Left lung (tissue), 4 donors: ENCODE measurements at regions not wholly inside any gene's neighbourhood (a gene's known extent, or its start where the extent isn't known, plus 50 kb on each side); places are given as distances from the start of the nearest gene placed in this dataset.

ENCODE experiments used
- ATAC-seq: fragments of 200-7000 bp; cut with Tn5 transposase; one replicate; pipeline ENCODE4 v1.9.1; 2020; ENCODE audit warnings: moderate library complexity
- DNase-seq, 4 donors: peaks; one replicate each; pipeline ENCODE4 v3.0.0-alpha.2; 2013 to 2020
- H3K27ac ChIP-seq, 2 donors: fragments of 200-600 bp; sonication (generic) in 1 of 2; one replicate each; pipeline versions ENCODE4 v1.5.0 to v1.8.0; 2020 to 2021
- H3K27me3 ChIP-seq, 2 donors: fragments of 200-600 bp; sonication (generic) in 1 of 2; one replicate each; pipeline versions ENCODE4 v1.5.0 to v1.8.0; 2020 to 2021
- H3K36me3 ChIP-seq, 2 donors: fragments of 200-600 bp; sonication (generic) in 1 of 2; one replicate each; pipeline versions ENCODE4 v1.5.0 to v1.8.0; 2020 to 2021
- H3K4me1 ChIP-seq, 2 donors: fragments of 200-600 bp; one replicate each; pipeline ENCODE4 v1.8.0; 2021
- H3K4me3 ChIP-seq, 2 donors: fragments of 200-600 bp; sonication (generic) in 1 of 2; one replicate each; pipeline versions ENCODE4 v1.5.0 to v1.8.0; 2020 to 2021; ENCODE audit warnings: mild to moderate bottlenecking in 1 of 2
- H3K9me3 ChIP-seq, 2 donors: fragments of 200-600 bp; sonication (generic) in 1 of 2; one replicate each; pipeline versions ENCODE4 v1.5.0 to v1.8.0; 2020 to 2021
- CTCF ChIP-seq, 2 donors: fragments of 200-600 bp; sonication (generic) in 1 of 2; IDR thresholded peaks; one replicate each; pipeline versions ENCODE4 v1.5.0 to v1.8.0; 2021; ENCODE audit warnings: antibody characterized with exemption in 2 of 2
- intact Hi-C, 2 donors: fragments of 100-400 bp; cut with DNase I; formaldehyde crosslinking; loops; one replicate each; pipeline versions ENCODE4 v1.11.2 to v1.14.2; 2022
- donor health status: DM: no; HTN: yes; CAD: no.
- donor health status: DM: no; HTN: no; CAD: no.

- DNase-seq = no peak
- Histone ChIP-seq H3K4me3 (no peak overlapping the region), H3K4me1 (no peaks in the 10 kb centered on the region), H3K27me3 (no peaks in the 10 kb centered on the region), H3K9me3 (no peaks in the 10 kb centered on the region), H3K36me3 (no peaks in the 10 kb centered on the region), H3K27ac (no peak overlapping the region)
- peak; percentile 37 for ATAC-seq
- intact Hi-C loops = loop anchor here in 1 of 2 donors (10.0 kb wide), 1 partner anchor 302 kb away; no protein-coding TSS in a partner anchor
- no peak for TF ChIP-seq CTCF (IDR thresholded peaks at IDR 0.05)
Measured at GRCh38 chr7:15016766-15017165, 114.2 kb upstream of the DGKB start.

GRCh38 chr7:15016315-15016667 lies 113.7 kb upstream of the DGKB start:
- intact Hi-C loops = loop anchor here in 1 of 2 donors (10.0 kb wide), 1 partner anchor 301 kb away; no protein-coding TSS in a partner anchor
- Histone ChIP-seq H3K36me3 (no peaks in the 10 kb centered on the region), H3K4me3 (no peak overlapping the region), H3K9me3 (no peaks in the 10 kb centered on the region), H3K27me3 (no peaks in the 10 kb centered on the region), H3K4me1 (no peaks in the 10 kb centered on the region), H3K27ac (no peak overlapping the region)
- DNase-seq (no peak), ATAC-seq (no peak)
- peak in 1 of 2 donors; percentile 42 for TF ChIP-seq CTCF (IDR thresholded peaks at IDR 0.05)

- no peak overlapping the region for H3K27ac ChIP-seq
- intact Hi-C loops = loop anchor here in 1 of 2 donors (10.0 kb wide), 1 partner anchor 301 kb away; no protein-coding TSS in a partner anchor
- no peaks in the 10 kb centered on the region for H3K27me3 ChIP-seq
- TF ChIP-seq CTCF (IDR thresholded peaks at IDR 0.05) = peak in 1 of 2 donors; percentile 50
- no peak overlapping the region for H3K4me3 ChIP-seq
- ATAC-seq = peak; percentile 99
- no peaks in the 10 kb centered on the region for H3K36me3 ChIP-seq
- no peaks in the 10 kb centered on the region for H3K4me1 ChIP-seq
- DNase-seq = peak in 2 of 4 donors; percentile 45 to 68
- H3K9me3 ChIP-seq = no peaks in the 10 kb centered on the region
Measured at GRCh38 chr7:15015545-15016314, 113.2 kb upstream of the DGKB start.

DNA sequence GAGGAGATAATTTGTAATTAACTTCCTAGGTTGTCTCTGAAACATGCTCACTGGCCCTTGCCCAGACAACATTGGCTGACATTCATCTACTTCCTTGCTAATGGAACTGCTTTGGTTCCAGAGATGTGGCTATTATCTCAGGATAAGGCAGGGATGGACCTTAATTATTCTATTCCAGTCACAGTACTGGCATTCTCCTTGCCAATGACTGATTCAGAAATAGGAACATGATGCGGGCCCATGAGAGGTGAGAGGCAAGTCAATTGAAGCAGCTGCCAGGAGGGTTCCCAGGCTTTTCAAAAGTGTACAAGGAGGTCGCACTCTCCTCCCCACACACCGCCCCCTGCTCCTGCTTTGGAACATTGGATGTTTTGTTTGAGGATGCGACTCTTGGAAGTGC lies 109.6 kb upstream of the DGKB start:
- H3K27me3 ChIP-seq = no peaks in the 10 kb centered on the region
- H3K4me1 ChIP-seq = no peaks in the 10 kb centered on the region
- H3K27ac ChIP-seq = no peak overlapping the region
- ATAC-seq = no peak
- intact Hi-C loops = loop anchor here in 1 of 2 donors (10.0 kb wide), 1 partner anchor 297 kb away; no protein-coding TSS in a partner anchor
- no peak for DNase-seq
- H3K9me3 ChIP-seq = no peaks in the 10 kb centered on the region
- no peaks in the 10 kb centered on the region for H3K36me3 ChIP-seq
- TF ChIP-seq CTCF (IDR thresholded peaks at IDR 0.05) = no peak
- no peak overlapping the region for H3K4me3 ChIP-seq

GRCh38 chr7:15011289-15011688 lies 108.7 kb upstream of the DGKB start:
- ATAC-seq (no peak), DNase-seq (no peak)
- Histone ChIP-seq H3K27ac (no peak overlapping the region), H3K9me3 (no peaks in the 10 kb centered on the region), H3K4me1 (no peaks in the 10 kb centered on the region), H3K27me3 (no peaks in the 10 kb centered on the region), H3K36me3 (no peaks in the 10 kb centered on the region), H3K4me3 (no peak overlapping the region)
- no peak for TF ChIP-seq CTCF (IDR thresholded peaks at IDR 0.05)
- intact Hi-C loops = loop anchor here in 1 of 2 donors (10.0 kb wide), 1 partner anchor 296 kb away; no protein-coding TSS in a partner anchor
